K562 (cell line): ENCODE measurements at regions not wholly inside any gene's neighbourhood (a gene's known extent, or its start where the extent isn't known, plus 50 kb on each side); places are given as distances from the start of the nearest gene placed in this dataset.

ENCODE experiments used
- JUND ChIP-seq, 2 experiments: IDR thresholded peaks; 2 replicates in 1 of 2; 3 replicates in 1 of 2; pipeline ENCODE4 v1.6.1; 2011; ENCODE audit warnings: borderline replicate concordance in 2 of 2, low read depth in 2 of 2, low read length in 2 of 2, improper control_type of control experiment in 1 of 2, missing biosample characterization in 1 of 2, missing genetic modification characterization in 1 of 2, missing genetic modification reagents in 1 of 2
- SAP30 ChIP-seq: fragments of 200-600 bp; sonication (generic); IDR thresholded peaks from 2 replicates; pipeline ENCODE4 v1.6.1; 2012; ENCODE audit warnings: borderline replicate concordance, low read depth, mild to moderate bottlenecking, moderate library complexity, low read length, control low read depth, inconsistent platforms; ENCODE audit not compliant: insufficient read depth, poor library complexity, severe bottlenecking
- TEAD4 ChIP-seq, 2 experiments: sonication (generic) in 1 of 2; formaldehyde crosslinking in 1 of 2; IDR thresholded peaks; 2 replicates each; pipeline versions ENCODE4 v1.6.1 to v1.8.0; 2012 to 2022; ENCODE audit warnings: borderline replicate concordance in 1 of 2, inconsistent platforms in 1 of 2, low read length in 1 of 2, mild to moderate bottlenecking in 1 of 2, missing genetic modification reagents in 1 of 2
- TF ChIP-seq, protein P1 (sequence below), 3 experiments: IDR thresholded peaks in 2 of 3; conservative IDR thresholded peaks in 1 of 3; 2 replicates each; pipeline ENCODE4 v1.5.1; 2011 to 2012; ENCODE audit warnings: low read length in 3 of 3, mild to moderate bottlenecking in 3 of 3, control low read depth in 2 of 3, improper control_type of control experiment in 1 of 3, inconsistent platforms in 1 of 3, low read depth in 1 of 3, mixed read lengths in 1 of 3, moderate library complexity in 1 of 3; ENCODE audit not compliant: insufficient read depth in 2 of 3
- TF ChIP-seq, protein P2 (sequence below): IDR thresholded peaks from 3 replicates; pipeline ENCODE4 v1.6.1; 2011; ENCODE audit warnings: borderline replicate concordance, mild to moderate bottlenecking; ENCODE audit not compliant: insufficient read length, insufficient read depth

DNA sequence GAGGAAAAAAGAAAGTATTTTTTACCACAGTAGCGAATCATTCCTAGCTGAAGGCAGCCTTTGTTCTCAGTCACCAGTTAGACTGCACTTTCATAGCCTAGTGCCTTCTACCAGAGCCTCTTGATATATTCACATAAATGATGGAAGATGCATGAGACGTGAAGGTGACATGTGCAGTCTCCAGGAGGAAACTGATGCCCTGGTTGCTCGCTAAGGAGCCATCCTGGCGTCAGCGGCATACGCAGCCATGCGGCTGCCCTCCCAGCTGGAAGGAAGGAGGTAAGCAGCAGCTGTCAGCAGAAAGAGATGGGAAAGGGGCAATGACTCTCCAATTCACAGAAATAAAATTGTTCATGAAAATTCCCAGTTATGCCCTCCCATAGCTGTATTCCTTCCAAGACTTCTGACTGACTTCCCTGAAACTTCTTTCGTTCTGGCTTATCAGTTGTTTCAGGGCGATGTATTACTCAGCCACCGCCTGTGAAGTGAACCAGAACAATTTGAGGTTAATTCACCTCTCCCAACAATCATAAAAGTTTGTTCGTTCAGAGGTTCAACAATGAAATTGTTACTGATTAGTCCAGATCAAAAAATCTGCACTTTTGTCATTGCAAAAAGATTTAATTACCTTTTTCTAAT is 331.2 kb downstream of the NR2F1-AS1 start:
- TF ChIP-seq, protein P1, sequence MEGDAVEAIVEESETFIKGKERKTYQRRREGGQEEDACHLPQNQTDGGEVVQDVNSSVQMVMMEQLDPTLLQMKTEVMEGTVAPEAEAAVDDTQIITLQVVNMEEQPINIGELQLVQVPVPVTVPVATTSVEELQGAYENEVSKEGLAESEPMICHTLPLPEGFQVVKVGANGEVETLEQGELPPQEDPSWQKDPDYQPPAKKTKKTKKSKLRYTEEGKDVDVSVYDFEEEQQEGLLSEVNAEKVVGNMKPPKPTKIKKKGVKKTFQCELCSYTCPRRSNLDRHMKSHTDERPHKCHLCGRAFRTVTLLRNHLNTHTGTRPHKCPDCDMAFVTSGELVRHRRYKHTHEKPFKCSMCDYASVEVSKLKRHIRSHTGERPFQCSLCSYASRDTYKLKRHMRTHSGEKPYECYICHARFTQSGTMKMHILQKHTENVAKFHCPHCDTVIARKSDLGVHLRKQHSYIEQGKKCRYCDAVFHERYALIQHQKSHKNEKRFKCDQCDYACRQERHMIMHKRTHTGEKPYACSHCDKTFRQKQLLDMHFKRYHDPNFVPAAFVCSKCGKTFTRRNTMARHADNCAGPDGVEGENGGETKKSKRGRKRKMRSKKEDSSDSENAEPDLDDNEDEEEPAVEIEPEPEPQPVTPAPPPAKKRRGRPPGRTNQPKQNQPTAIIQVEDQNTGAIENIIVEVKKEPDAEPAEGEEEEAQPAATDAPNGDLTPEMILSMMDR (IDR thresholded peaks at IDR 0.05 in 2 of 3, conservative IDR thresholded peaks at IDR 0.05 in 1 of 3; ENCODE audit: insufficient read depth in 2 of 3, low read depth in 1 of 3, low read length in 3 of 3): no peak
- TF ChIP-seq TEAD4 (IDR thresholded peaks at IDR 0.05; ENCODE audit: low read length) (no peak), TEAD4 (CRISPR knock-in tag; IDR thresholded peaks at IDR 0.05; ENCODE audit: borderline replicate concordance) (no peak), JUND (IDR thresholded peaks at IDR 0.05; ENCODE audit: borderline replicate concordance, low read depth, low read length) (no peak), JUND (tag; IDR thresholded peaks at IDR 0.05; ENCODE audit: borderline replicate concordance, low read depth, low read length) (no peak), SAP30 (no peak)
- TF ChIP-seq, protein P2, sequence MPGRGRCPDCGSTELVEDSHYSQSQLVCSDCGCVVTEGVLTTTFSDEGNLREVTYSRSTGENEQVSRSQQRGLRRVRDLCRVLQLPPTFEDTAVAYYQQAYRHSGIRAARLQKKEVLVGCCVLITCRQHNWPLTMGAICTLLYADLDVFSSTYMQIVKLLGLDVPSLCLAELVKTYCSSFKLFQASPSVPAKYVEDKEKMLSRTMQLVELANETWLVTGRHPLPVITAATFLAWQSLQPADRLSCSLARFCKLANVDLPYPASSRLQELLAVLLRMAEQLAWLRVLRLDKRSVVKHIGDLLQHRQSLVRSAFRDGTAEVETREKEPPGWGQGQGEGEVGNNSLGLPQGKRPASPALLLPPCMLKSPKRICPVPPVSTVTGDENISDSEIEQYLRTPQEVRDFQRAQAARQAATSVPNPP: no peak
